HCT116 (cell line): ENCODE measurements at regions not wholly inside any gene's neighbourhood (a gene's known extent, or its start where the extent isn't known, plus 50 kb on each side); places are given as distances from the start of the nearest gene placed in this dataset.

Experiments used
- ATAC-seq: fragments of 200-7000 bp; cut with Tn5 transposase; 2 replicates; pipeline ENCODE4 v1.9.1; 2020; ENCODE audit warnings: mild to moderate bottlenecking, moderate library complexity
- BruUV-seq: library from RNA; stranded (reverse); fragments of 400-500 nt; replicated peaks from 2 replicates; lab custom pipeline; 2021; lab: Mats Ljungman, UMichigan
- CTCF ChIA-PET: fragments of 300-600 bp; sonication (Branson Sonifier 250); formaldehyde crosslinking; loops from one replicate; lab custom pipeline; 2021; ENCODE audit warnings: antibody characterized with exemption; lab: Charles Lee
- POLR2A ChIA-PET: fragments of 300-600, 350-600 bp; sonication (Branson Sonifier 250); formaldehyde crosslinking; loops from one replicate; lab custom pipeline; 2021; ENCODE audit warnings: antibody characterized with exemption; lab: Charles Lee
- RAD21 ChIA-PET, 2 experiments: fragments of 300-600 bp; sonication (Branson Sonifier 250); formaldehyde crosslinking; loops; one replicate each; lab custom pipeline; 2023; ENCODE audit warnings: low total read pairs in 2 of 2; ENCODE audit not compliant: uncharacterized antibody in 2 of 2, unreplicated experiment in 2 of 2, low non-redundant PET in 1 of 2; lab: Charles Lee
- DNase-seq: peaks from one replicate; pipeline ENCODE4 v3.0.0-alpha.2; 2010; ENCODE audit warnings: low read depth, low spot score
- H2AFZ ChIP-seq: fragments of 200-600 bp; shearing (Covaris generic), sonication (generic); 2 replicates; pipeline ENCODE4 v1.6.1; 2017; ENCODE audit warnings: low read depth, mixed run types, mixed read lengths, antibody characterized with exemption, low read length; ENCODE audit not compliant: poor library complexity, severe bottlenecking
- H3K27ac ChIP-seq: 2 replicates; pipeline ENCODE4 v1.5.1; 2012; ENCODE audit warnings: low read depth, low read length
- H3K27me3 ChIP-seq: fragments of 200-600 bp; sonication (generic); 2 replicates; pipeline ENCODE4 v1.6.1; 2016; ENCODE audit warnings: mixed run types, low read length, mixed read lengths; ENCODE audit not compliant: insufficient read depth
- H3K36me3 ChIP-seq, 2 experiments: fragments of 200-500 bp in 1 of 2; fragments of 200-600 bp in 1 of 2; sonication (Bioruptor generic) in 1 of 2; sonication (generic) in 1 of 2; 2 replicates each; pipeline versions ENCODE4 v1.5.1 to v1.6.1; 2014 to 2016; ENCODE audit warnings: low read length in 2 of 2, inconsistent platforms in 1 of 2, mixed read lengths in 1 of 2, mixed run types in 1 of 2; ENCODE audit not compliant: insufficient read depth in 2 of 2, control insufficient read depth in 1 of 2
- H3K4me1 ChIP-seq, 2 experiments: fragments of 200-600 bp in 1 of 2; sonication (generic) in 1 of 2; 2 replicates each; pipeline versions ENCODE4 v1.5.1 to v1.6.1; 2012 to 2017; ENCODE audit warnings: low read length in 2 of 2, inconsistent platforms in 1 of 2, mild to moderate bottlenecking in 1 of 2, mixed read lengths in 1 of 2, mixed run types in 1 of 2, moderate library complexity in 1 of 2; ENCODE audit not compliant: insufficient read depth in 2 of 2, control insufficient read depth in 1 of 2
- H3K4me2 ChIP-seq: fragments of 200-600 bp; sonication (generic); 2 replicates; pipeline ENCODE4 v1.6.1; 2017; ENCODE audit warnings: mixed run types, low read length, mixed read lengths
- H3K4me3 ChIP-seq, 2 experiments: fragments of 200-600 bp in 1 of 2; sonication (generic) in 1 of 2; replicated peaks in 1 of 2; 2 replicates each; pipeline ENCODE4 v1.5.1; 2011 to 2016; ENCODE audit warnings: low read length in 2 of 2, control low read depth in 1 of 2, low read depth in 1 of 2, mild to moderate bottlenecking in 1 of 2, mixed read lengths in 1 of 2, mixed run types in 1 of 2
- H3K79me2 ChIP-seq: fragments of 200-600 bp; sonication (generic); 2 replicates; pipeline ENCODE4 v1.6.1; 2017; ENCODE audit warnings: mild to moderate bottlenecking, mixed run types, low read length, moderate library complexity, mixed read lengths; ENCODE audit not compliant: insufficient read depth
- H3K9ac ChIP-seq: fragments of 200-600 bp; sonication (generic); 2 replicates; pipeline ENCODE4 v1.6.1; 2016; ENCODE audit warnings: low read length, mixed read lengths
- H3K9me2 ChIP-seq: fragments of 200-600 bp; sonication (generic), shearing (Covaris generic); 2 replicates; pipeline ENCODE4 v1.6.1; 2017; ENCODE audit warnings: mixed run types, mild to moderate bottlenecking, moderate library complexity; ENCODE audit not compliant: insufficient read depth
- H3K9me3 ChIP-seq, 2 experiments: fragments of 200-500 bp in 1 of 2; fragments of 200-600 bp in 1 of 2; sonication (Bioruptor generic) in 1 of 2; sonication (generic) in 1 of 2; 2 replicates each; pipeline ENCODE4 v1.6.1; 2014 to 2017; ENCODE audit warnings: low read length in 2 of 2, mixed read lengths in 2 of 2, inconsistent platforms in 1 of 2, low read depth in 1 of 2, mild to moderate bottlenecking in 1 of 2, mixed run types in 1 of 2, moderate library complexity in 1 of 2; ENCODE audit not compliant: control insufficient read depth in 1 of 2, insufficient read depth in 1 of 2
- H4K20me1 ChIP-seq: fragments of 200-600 bp; sonication (generic), shearing (Covaris generic); 2 replicates; pipeline ENCODE4 v1.6.1; 2017; ENCODE audit warnings: mixed run types, mild to moderate bottlenecking, moderate library complexity; ENCODE audit not compliant: insufficient read depth
- CBX3 ChIP-seq: IDR thresholded peaks from 2 replicates; pipeline ENCODE4 v1.6.1; 2012; ENCODE audit warnings: low read depth
- CTCF ChIP-seq, 3 experiments: fragments of 200-600 bp in 1 of 3; sonication (generic) in 1 of 3; IDR thresholded peaks in 2 of 3; conservative IDR thresholded peaks in 1 of 3; 2 replicates each; pipeline ENCODE4 v1.5.1; 2012 to 2017; ENCODE audit warnings: low read depth in 2 of 3, low read length in 2 of 3, antibody characterized with exemption in 1 of 3, borderline replicate concordance in 1 of 3, control low read depth in 1 of 3, mild to moderate bottlenecking in 1 of 3, mixed read lengths in 1 of 3, mixed run types in 1 of 3, moderate library complexity in 1 of 3; ENCODE audit not compliant: insufficient read depth in 1 of 3
- EGR1 ChIP-seq: IDR thresholded peaks from 2 replicates; pipeline ENCODE4 v1.6.1; 2012; ENCODE audit warnings: low read depth
- ELF1 ChIP-seq: IDR thresholded peaks from 2 replicates; pipeline ENCODE4 v1.6.1; 2012; ENCODE audit warnings: low read depth, borderline replicate concordance
- EZH2 ChIP-seq: fragments of 200-600 bp; sonication (generic); IDR thresholded peaks from 2 replicates; pipeline ENCODE4 v1.6.1; 2017; ENCODE audit warnings: antibody characterized with exemption, mixed run types
- EZH2phosphoT487 ChIP-seq: fragments of 200-600 bp; IDR thresholded peaks from 2 replicates; pipeline ENCODE4 v1.6.1; 2018; ENCODE audit warnings: antibody characterized with exemption, borderline replicate concordance
- FOSL1 ChIP-seq: IDR thresholded peaks from 2 replicates; pipeline ENCODE4 v1.6.1; 2012; ENCODE audit warnings: low read depth
- JUND ChIP-seq: IDR thresholded peaks from 2 replicates; pipeline ENCODE4 v1.6.1; 2012
- POLR2A ChIP-seq: IDR thresholded peaks from 2 replicates; pipeline ENCODE4 v1.7.0; 2011; ENCODE audit warnings: borderline replicate concordance; ENCODE audit not compliant: insufficient read depth, insufficient read length; ENCODE audit errors: extremely low read depth
- POLR2AphosphoS5 ChIP-seq: IDR thresholded peaks from 2 replicates; pipeline ENCODE4 v1.6.1; 2011; ENCODE audit warnings: mild to moderate bottlenecking, low read depth, low read length, moderate library complexity
- RAD21 ChIP-seq: IDR thresholded peaks from 2 replicates; pipeline ENCODE4 v1.6.1; 2012; ENCODE audit warnings: low read depth, mild to moderate bottlenecking
- REST ChIP-seq: IDR thresholded peaks from 2 replicates; pipeline ENCODE4 v1.6.1; 2012; ENCODE audit warnings: low read depth
- SP1 ChIP-seq: IDR thresholded peaks from 2 replicates; pipeline ENCODE4 v1.6.1; 2012; ENCODE audit warnings: low read depth
- SRF ChIP-seq: IDR thresholded peaks from 2 replicates; pipeline ENCODE4 v1.6.1; 2012; ENCODE audit warnings: low read depth
- YY1 ChIP-seq: IDR thresholded peaks from 2 replicates; pipeline ENCODE4 v1.6.1; 2011; ENCODE audit warnings: low read length, low read depth, moderate library complexity, mild to moderate bottlenecking; ENCODE audit not compliant: insufficient replicate concordance; ENCODE audit errors: extremely low read depth
- ZBTB33 ChIP-seq: IDR thresholded peaks from 2 replicates; pipeline ENCODE4 v1.6.1; 2011; ENCODE audit warnings: mild to moderate bottlenecking, low read length, moderate library complexity; ENCODE audit not compliant: insufficient replicate concordance; ENCODE audit errors: extremely low read depth
- intact Hi-C: fragments of 100-400 bp; cut with micrococcal nuclease; formaldehyde crosslinking; loops from 2 replicates; pipeline ENCODE4 v1.10.0; 2022

GRCh38 chr2:209340522-209340921 lies 83.3 kb upstream of the MAP2 start:
- peaks cover 9 to 12% of the 10 kb centered on the region in 2 experiments for H3K4me1 ChIP-seq
- H3K9ac ChIP-seq, result no peak overlapping the region
- H3K9me3 ChIP-seq, result no peaks in the 10 kb centered on the region
- no peak overlapping the region for H3K27ac ChIP-seq
- DNase-seq (peak; percentile 36), ATAC-seq (peak; percentile 66)
- no peaks in the 10 kb centered on the region for H4K20me1 ChIP-seq
- peak overlapping the region in 1 of 2 experiments; percentile 19; a peak in 1 of 4 replicates for H3K4me3 ChIP-seq
- H3K27me3 ChIP-seq, result no peaks in the 10 kb centered on the region
- H3K79me2 ChIP-seq, result no peaks in the 10 kb centered on the region
- no TSS peak for BruUV-seq
- no peaks in the 10 kb centered on the region for H3K36me3 ChIP-seq
- peak overlapping the region; percentile 62 for H2AFZ ChIP-seq
- TF ChIP-seq ELF1, result no peak
- TF ChIP-seq CBX3, result no peak; the same call in 1 of the 2 replicates
- no peak for TF ChIP-seq SRF
- no peak for TF ChIP-seq EZH2
- no peak for TF ChIP-seq EGR1
- TF ChIP-seq FOSL1, result peak; percentile 77
- 0 out of 2 replicates have a peak, but pooled peaks have one; percentile 25 for TF ChIP-seq POLR2AphosphoS5
- no peak for TF ChIP-seq REST
- no peak for TF ChIP-seq RAD21
- peak; percentile 54 for TF ChIP-seq SP1
- TF ChIP-seq EZH2phosphoT487, result no peak
- peak; percentile 62 for TF ChIP-seq JUND
- TF ChIP-seq ZBTB33, result no peak
- TF ChIP-seq CTCF (IDR thresholded peaks at IDR 0.05 in 2 of 3, conservative IDR thresholded peaks at IDR 0.05 in 1 of 3; ENCODE audit: borderline replicate concordance in 1 of 3, insufficient read depth in 1 of 3, low read depth in 2 of 3, low read length in 2 of 3), result no peak
- TF ChIP-seq YY1, result no peak
- no peak for TF ChIP-seq POLR2A
- TF ChIP-seq, all 23 proteins: peak for 4
- Histone ChIP-seq H3K9me2 (no peaks in the 10 kb centered on the region), H3K4me2 (peak overlapping the region; percentile 65)
- POLR2A ChIA-PET, result no interaction called here
- CTCF ChIA-PET, result interaction anchor here (0.9 kb wide), 1 partner anchor 84 kb away, joined by 3 read pairs; the partner anchor contains the start of gene MAP2
- RAD21 ChIA-PET, result no interaction called here
- intact Hi-C loops, result no loop called here
